SK-N-SH treated with all-trans-retinoic acid at 6 μM for 48 hours (cell line): ENCODE measurements at regions not wholly inside any gene's neighbourhood (a gene's known extent, or its start where the extent isn't known, plus 50 kb on each side); places are given as distances from the start of the nearest gene placed in this dataset.

Experiments used
- ATAC-seq: fragments of 200-7000 bp; cut with Tn5 transposase; 3 replicates; pipeline ENCODE4 v1.9.1; 2020; ENCODE audit warnings: mild to moderate bottlenecking, moderate library complexity
- ARNTL ChIP-seq: fragments of 450-650 bp; formaldehyde crosslinking; IDR thresholded peaks from 2 replicates; pipeline ENCODE4 v1.5.0; 2020; ENCODE audit warnings: low read depth, mild to moderate bottlenecking, moderate library complexity, borderline replicate concordance
- BACH2 ChIP-seq: fragments of 250-450 bp; sonication (Bioruptor Pico); IDR thresholded peaks from 2 replicates; pipeline ENCODE4 v1.9.0; 2021; ENCODE audit warnings: mild to moderate bottlenecking, borderline replicate concordance
- CSDC2 ChIP-seq: fragments of 250-450 bp; sonication (Bioruptor Pico); IDR thresholded peaks from 2 replicates; pipeline ENCODE4 v1.5.0; 2020; ENCODE audit warnings: mild to moderate bottlenecking, moderate library complexity
- ESRRG ChIP-seq: fragments of 250-450 bp; sonication (Bioruptor Pico); IDR thresholded peaks from 2 replicates; pipeline ENCODE4 v1.6.1; 2021; ENCODE audit warnings: mild to moderate bottlenecking
- GLIS3 ChIP-seq: fragments of 250-450 bp; sonication (Bioruptor Pico); IDR thresholded peaks from 2 replicates; pipeline ENCODE4 v1.5.0; 2020; ENCODE audit warnings: mild to moderate bottlenecking, moderate library complexity
- ISL1 ChIP-seq: fragments of 250-450 bp; sonication (Bioruptor Pico); IDR thresholded peaks from 2 replicates; pipeline ENCODE4 v2.1.2; 2022; ENCODE audit warnings: mild to moderate bottlenecking, moderate library complexity
- OSR1 ChIP-seq: fragments of 250-450 bp; sonication (Bioruptor Pico); IDR thresholded peaks from 2 replicates; pipeline ENCODE4 v1.8.0; 2022; ENCODE audit warnings: moderate library complexity, mild to moderate bottlenecking, inconsistent platforms
- PPARA ChIP-seq: fragments of 250-450 bp; sonication (Bioruptor Pico); IDR thresholded peaks from 2 replicates; pipeline ENCODE4 v1.5.0; 2020; ENCODE audit warnings: mild to moderate bottlenecking, borderline replicate concordance
- RARB ChIP-seq: fragments of 250-450 bp; sonication (Bioruptor Pico); IDR thresholded peaks from 2 replicates; pipeline ENCODE4 v1.8.0; 2021; ENCODE audit warnings: mild to moderate bottlenecking, moderate library complexity
- SNAI2 ChIP-seq: fragments of 250-450 bp; sonication (Bioruptor Pico); IDR thresholded peaks from 2 replicates; pipeline ENCODE4 v1.5.0; 2020; ENCODE audit warnings: mild to moderate bottlenecking, moderate library complexity
- TCF4 ChIP-seq: fragments of 250-450 bp; sonication (Bioruptor Pico); IDR thresholded peaks from 2 replicates; pipeline ENCODE4 v1.8.0; 2021; ENCODE audit warnings: mild to moderate bottlenecking, moderate library complexity, borderline replicate concordance
- ZC3H10 ChIP-seq: fragments of 250-450 bp; sonication (Bioruptor Pico); IDR thresholded peaks from 2 replicates; pipeline ENCODE4 v1.5.1; 2021; ENCODE audit warnings: mild to moderate bottlenecking, moderate library complexity
- ZFP3 ChIP-seq: fragments of 250-450 bp; sonication (Bioruptor Pico); IDR thresholded peaks from 2 replicates; pipeline ENCODE4 v1.5.0; 2020; ENCODE audit warnings: mild to moderate bottlenecking, moderate library complexity
- ZNF565 ChIP-seq: fragments of 450-650 bp; formaldehyde crosslinking; conservative IDR thresholded peaks from 2 replicates; pipeline ENCODE4 v1.5.0; 2020; ENCODE audit warnings: low read depth, mild to moderate bottlenecking, moderate library complexity
- ZNF70 ChIP-seq: fragments of 450-650 bp; formaldehyde crosslinking; IDR thresholded peaks from 2 replicates; pipeline ENCODE4 v1.5.0; 2020; ENCODE audit warnings: mild to moderate bottlenecking, moderate library complexity
- ZNF8 ChIP-seq: fragments of 450-650 bp; formaldehyde crosslinking; IDR thresholded peaks from 2 replicates; pipeline ENCODE4 v1.5.0; 2020; ENCODE audit warnings: mild to moderate bottlenecking, moderate library complexity
- TF ChIP-seq, protein P1 (sequence below): fragments of 250-450 bp; sonication (Bioruptor Pico); IDR thresholded peaks from 2 replicates; pipeline ENCODE4 v1.5.0; 2020; ENCODE audit warnings: mild to moderate bottlenecking, moderate library complexity
- TF ChIP-seq, protein P2 (sequence below): fragments of 250-450 bp; sonication (Bioruptor Pico); IDR thresholded peaks from 2 replicates; pipeline ENCODE4 v1.5.1; 2021; ENCODE audit warnings: mild to moderate bottlenecking, moderate library complexity
- TF ChIP-seq, protein P3 (sequence below): fragments of 250-450 bp; sonication (Bioruptor Pico); IDR thresholded peaks from 2 replicates; pipeline ENCODE4 v1.8.0; 2021; ENCODE audit warnings: low read depth, mild to moderate bottlenecking, moderate library complexity, borderline replicate concordance
- TF ChIP-seq, protein P4 (sequence below): fragments of 250-450 bp; sonication (Bioruptor Pico); IDR thresholded peaks from 2 replicates; pipeline ENCODE4 v1.8.0; 2020; ENCODE audit warnings: mild to moderate bottlenecking, moderate library complexity, borderline replicate concordance
- TF ChIP-seq, protein P5 (sequence below): fragments of 250-450 bp; sonication (Bioruptor Pico); IDR thresholded peaks from 2 replicates; pipeline ENCODE4 v1.5.1; 2020; ENCODE audit warnings: low read depth, mild to moderate bottlenecking, moderate library complexity

DNA sequence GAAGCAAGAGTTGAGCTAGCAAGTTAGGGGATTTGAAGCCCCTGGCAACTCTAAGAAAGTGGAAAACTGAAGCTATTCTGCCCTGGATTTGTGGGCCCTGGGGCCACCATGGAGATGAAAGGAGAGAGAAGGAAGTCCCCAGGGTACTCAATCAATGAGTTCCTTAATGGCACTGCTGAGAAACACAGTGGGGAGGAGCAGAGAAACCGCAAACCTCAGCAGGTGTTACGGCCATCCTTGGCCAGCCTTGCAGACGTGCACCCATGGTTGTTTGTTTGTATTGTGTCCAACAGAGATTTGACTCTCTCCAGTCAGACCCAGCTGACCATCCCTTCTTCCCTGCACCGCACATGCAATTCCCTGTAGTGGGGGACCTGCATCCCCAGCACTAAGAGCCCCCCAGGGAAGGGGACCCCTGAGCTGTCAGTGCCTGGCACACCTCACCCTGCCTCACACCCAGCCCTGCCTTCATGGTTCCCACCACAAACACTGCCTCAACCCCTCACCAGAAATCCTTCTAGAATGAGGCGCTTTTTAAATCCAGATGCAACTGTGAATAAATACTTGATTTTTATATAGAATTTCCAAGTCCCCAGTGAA lies 255.3 kb downstream of the SH3BP4 start:
- TF ChIP-seq PPARA (CRISPR knock-in tag): no peak
- TF ChIP-seq ZNF8 (CRISPR knock-in tag): no peak
- no peak for TF ChIP-seq ISL1
- no peak for TF ChIP-seq ZC3H10
- TF ChIP-seq, protein P1, sequence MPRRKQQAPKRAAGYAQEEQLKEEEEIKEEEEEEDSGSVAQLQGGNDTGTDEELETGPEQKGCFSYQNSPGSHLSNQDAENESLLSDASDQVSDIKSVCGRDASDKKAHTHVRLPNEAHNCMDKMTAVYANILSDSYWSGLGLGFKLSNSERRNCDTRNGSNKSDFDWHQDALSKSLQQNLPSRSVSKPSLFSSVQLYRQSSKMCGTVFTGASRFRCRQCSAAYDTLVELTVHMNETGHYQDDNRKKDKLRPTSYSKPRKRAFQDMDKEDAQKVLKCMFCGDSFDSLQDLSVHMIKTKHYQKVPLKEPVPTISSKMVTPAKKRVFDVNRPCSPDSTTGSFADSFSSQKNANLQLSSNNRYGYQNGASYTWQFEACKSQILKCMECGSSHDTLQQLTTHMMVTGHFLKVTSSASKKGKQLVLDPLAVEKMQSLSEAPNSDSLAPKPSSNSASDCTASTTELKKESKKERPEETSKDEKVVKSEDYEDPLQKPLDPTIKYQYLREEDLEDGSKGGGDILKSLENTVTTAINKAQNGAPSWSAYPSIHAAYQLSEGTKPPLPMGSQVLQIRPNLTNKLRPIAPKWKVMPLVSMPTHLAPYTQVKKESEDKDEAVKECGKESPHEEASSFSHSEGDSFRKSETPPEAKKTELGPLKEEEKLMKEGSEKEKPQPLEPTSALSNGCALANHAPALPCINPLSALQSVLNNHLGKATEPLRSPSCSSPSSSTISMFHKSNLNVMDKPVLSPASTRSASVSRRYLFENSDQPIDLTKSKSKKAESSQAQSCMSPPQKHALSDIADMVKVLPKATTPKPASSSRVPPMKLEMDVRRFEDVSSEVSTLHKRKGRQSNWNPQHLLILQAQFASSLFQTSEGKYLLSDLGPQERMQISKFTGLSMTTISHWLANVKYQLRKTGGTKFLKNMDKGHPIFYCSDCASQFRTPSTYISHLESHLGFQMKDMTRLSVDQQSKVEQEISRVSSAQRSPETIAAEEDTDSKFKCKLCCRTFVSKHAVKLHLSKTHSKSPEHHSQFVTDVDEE: no peak
- no peak for TF ChIP-seq ZFP3 (CRISPR knock-in tag)
- no peak for TF ChIP-seq GLIS3 (CRISPR knock-in tag)
- TF ChIP-seq CSDC2: no peak
- no peak for TF ChIP-seq BACH2 (CRISPR knock-in tag)

DNA sequence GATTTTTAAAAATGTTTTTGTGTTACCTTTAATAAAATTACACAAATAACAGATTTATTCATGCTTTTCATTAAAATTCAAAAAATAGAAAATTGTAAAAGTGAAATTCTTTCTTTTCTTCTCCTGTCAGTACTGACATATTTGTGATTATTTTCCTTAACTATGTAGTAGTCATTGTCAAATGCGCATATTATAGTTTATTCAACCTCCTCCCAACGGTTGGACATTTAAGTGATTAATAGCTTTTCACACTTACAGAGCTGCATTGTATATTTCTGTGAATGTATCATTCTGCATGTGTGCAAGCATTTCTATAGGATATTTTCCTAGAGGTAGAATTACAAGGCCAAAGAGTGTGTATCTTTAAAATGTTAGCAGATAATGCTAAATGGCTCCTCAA lies 259.2 kb downstream of the SH3BP4 start:
- TF ChIP-seq ESRRG (CRISPR knock-in tag): no peak
- no peak for TF ChIP-seq ARNTL
- no peak for TF ChIP-seq SNAI2 (CRISPR knock-in tag)
- no peak for TF ChIP-seq ZNF565 (CRISPR knock-in tag)
- no peak for ATAC-seq

More for the DNA sequence above, 255.3 kb downstream of the SH3BP4 start:
- ATAC-seq: no peak

DNA sequence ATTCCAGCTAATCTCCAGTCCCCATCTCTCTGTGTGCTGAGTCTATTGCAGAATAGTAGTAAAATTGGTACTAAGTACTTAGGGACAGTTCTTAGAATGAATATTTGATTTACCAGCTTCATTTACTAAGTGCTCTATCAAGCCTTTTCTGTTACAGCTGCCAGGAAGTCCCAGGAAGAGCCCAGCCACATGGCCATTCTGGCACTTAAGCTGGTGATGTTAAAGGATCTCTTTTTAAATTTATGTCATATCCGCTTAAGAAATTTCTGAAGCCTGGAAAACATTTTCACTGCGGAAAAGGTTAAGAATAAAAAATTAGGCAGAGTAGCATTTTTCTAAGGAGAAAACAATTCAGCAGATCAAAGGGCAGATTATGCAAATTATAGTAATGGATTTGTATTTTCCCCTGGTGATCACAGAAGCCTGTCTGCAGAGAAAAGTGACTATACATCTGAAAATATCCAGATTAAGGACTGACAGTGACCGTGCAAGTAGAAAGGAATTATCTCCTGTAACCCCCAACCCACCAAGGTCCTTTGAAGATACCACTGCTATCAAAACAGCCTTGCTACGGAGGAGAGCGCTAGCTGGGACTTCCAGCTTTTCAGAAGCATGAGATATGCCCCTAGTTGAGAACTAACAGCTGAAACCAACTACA lies 260.8 kb downstream of the SH3BP4 start:
- no peak; the same call in 2 of the 3 replicates for ATAC-seq
- peak; percentile 53; the same call in 1 of the 2 replicates for TF ChIP-seq ISL1
- TF ChIP-seq RARB: no peak
- no peak for TF ChIP-seq SNAI2 (CRISPR knock-in tag)
- no peak for TF ChIP-seq ZFP3 (CRISPR knock-in tag)
- no peak for TF ChIP-seq ZC3H10
- TF ChIP-seq, protein P2, sequence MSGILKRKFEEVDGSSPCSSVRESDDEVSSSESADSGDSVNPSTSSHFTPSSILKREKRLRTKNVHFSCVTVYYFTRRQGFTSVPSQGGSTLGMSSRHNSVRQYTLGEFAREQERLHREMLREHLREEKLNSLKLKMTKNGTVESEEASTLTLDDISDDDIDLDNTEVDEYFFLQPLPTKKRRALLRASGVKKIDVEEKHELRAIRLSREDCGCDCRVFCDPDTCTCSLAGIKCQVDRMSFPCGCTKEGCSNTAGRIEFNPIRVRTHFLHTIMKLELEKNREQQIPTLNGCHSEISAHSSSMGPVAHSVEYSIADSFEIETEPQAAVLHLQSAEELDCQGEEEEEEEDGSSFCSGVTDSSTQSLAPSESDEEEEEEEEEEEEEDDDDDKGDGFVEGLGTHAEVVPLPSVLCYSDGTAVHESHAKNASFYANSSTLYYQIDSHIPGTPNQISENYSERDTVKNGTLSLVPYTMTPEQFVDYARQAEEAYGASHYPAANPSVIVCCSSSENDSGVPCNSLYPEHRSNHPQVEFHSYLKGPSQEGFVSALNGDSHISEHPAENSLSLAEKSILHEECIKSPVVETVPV (CRISPR knock-in tag): no peak
- TF ChIP-seq GLIS3 (CRISPR knock-in tag): no peak
- TF ChIP-seq, protein P3, sequence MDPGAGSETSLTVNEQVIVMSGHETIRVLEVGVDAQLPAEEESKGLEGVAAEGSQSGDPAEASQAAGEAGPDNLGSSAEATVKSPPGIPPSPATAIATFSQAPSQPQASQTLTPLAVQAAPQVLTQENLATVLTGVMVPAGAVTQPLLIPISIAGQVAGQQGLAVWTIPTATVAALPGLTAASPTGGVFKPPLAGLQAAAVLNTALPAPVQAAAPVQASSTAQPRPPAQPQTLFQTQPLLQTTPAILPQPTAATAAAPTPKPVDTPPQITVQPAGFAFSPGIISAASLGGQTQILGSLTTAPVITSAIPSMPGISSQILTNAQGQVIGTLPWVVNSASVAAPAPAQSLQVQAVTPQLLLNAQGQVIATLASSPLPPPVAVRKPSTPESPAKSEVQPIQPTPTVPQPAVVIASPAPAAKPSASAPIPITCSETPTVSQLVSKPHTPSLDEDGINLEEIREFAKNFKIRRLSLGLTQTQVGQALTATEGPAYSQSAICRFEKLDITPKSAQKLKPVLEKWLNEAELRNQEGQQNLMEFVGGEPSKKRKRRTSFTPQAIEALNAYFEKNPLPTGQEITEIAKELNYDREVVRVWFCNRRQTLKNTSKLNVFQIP (CRISPR knock-in tag): no peak
- peak; percentile 64; the same call in 1 of the 2 replicates for TF ChIP-seq TCF4
- TF ChIP-seq, protein P4, sequence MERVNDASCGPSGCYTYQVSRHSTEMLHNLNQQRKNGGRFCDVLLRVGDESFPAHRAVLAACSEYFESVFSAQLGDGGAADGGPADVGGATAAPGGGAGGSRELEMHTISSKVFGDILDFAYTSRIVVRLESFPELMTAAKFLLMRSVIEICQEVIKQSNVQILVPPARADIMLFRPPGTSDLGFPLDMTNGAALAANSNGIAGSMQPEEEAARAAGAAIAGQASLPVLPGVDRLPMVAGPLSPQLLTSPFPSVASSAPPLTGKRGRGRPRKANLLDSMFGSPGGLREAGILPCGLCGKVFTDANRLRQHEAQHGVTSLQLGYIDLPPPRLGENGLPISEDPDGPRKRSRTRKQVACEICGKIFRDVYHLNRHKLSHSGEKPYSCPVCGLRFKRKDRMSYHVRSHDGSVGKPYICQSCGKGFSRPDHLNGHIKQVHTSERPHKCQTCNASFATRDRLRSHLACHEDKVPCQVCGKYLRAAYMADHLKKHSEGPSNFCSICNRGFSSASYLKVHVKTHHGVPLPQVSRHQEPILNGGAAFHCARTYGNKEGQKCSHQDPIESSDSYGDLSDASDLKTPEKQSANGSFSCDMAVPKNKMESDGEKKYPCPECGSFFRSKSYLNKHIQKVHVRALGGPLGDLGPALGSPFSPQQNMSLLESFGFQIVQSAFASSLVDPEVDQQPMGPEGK (CRISPR knock-in tag): no peak

DNA sequence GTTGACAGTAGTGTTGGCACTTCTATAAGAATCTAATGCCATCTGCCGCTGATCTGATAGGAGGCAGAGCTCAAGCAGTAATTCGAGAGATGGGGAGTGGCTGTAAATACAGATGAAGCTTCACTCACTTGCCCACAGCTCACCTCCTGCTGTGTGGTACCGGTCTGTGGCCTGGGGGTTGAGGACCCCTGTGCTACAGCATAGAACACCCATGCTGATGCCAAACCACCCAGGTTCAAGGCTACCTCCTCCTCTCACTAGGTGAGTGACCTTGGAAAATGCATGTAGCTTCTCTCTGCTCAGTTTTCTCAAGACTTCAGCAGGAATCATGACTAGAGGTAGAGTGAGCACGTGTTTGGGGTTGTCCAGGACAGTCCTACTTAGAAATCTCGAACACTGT lies 263.4 kb downstream of the SH3BP4 start:
- no peak for ATAC-seq
- no peak for TF ChIP-seq ZNF565 (CRISPR knock-in tag)
- TF ChIP-seq ZNF70 (CRISPR knock-in tag): no peak
- no peak for TF ChIP-seq RARB
- TF ChIP-seq BACH2 (CRISPR knock-in tag): no peak
- TF ChIP-seq, protein P2 (CRISPR knock-in tag): no peak
- TF ChIP-seq GLIS3 (CRISPR knock-in tag): no peak
- TF ChIP-seq, protein P5, sequence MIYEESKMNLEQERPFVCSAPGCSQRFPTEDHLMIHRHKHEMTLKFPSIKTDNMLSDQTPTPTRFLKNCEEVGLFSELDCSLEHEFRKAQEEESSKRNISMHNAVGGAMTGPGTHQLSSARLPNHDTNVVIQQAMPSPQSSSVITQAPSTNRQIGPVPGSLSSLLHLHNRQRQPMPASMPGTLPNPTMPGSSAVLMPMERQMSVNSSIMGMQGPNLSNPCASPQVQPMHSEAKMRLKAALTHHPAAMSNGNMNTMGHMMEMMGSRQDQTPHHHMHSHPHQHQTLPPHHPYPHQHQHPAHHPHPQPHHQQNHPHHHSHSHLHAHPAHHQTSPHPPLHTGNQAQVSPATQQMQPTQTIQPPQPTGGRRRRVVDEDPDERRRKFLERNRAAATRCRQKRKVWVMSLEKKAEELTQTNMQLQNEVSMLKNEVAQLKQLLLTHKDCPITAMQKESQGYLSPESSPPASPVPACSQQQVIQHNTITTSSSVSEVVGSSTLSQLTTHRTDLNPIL (CRISPR knock-in tag): no peak
- no peak for TF ChIP-seq ISL1
- TF ChIP-seq, protein P4 (CRISPR knock-in tag): no peak
- TF ChIP-seq CSDC2: no peak
- TF ChIP-seq ZNF8 (CRISPR knock-in tag): no peak
- TF ChIP-seq TCF4: no peak
- no peak for TF ChIP-seq OSR1 (CRISPR knock-in tag)
- TF ChIP-seq, all 23 proteins: peak for 0
